Right atrium auricular region (tissue), 2 donors: ENCODE measurements at regions not wholly inside any gene's neighbourhood (a gene's known extent, or its start where the extent isn't known, plus 50 kb on each side); places are given as distances from the start of the nearest gene placed in this dataset.

Experiments
- DNase-seq: peaks from one replicate; pipeline ENCODE4 v3.0.0-alpha.2; 2019; ENCODE audit warnings: low spot score
- H3K27ac ChIP-seq, 2 donors: fragments of 200-600 bp; sonication (generic); 1 replicate in 1 of 2; 2 replicates in 1 of 2; pipeline ENCODE4 v1.5.1; 2016 to 2019
- H3K27me3 ChIP-seq, 2 donors: fragments of 200-600 bp; sonication (generic); one replicate each; pipeline versions ENCODE4 v1.5.1 to v1.6.0; 2017 to 2019
- H3K36me3 ChIP-seq: fragments of 200-600 bp; sonication (generic); one replicate; pipeline ENCODE4 v1.5.1; 2016
- H3K4me1 ChIP-seq, 2 donors: fragments of 200-600 bp; sonication (generic); one replicate each; pipeline versions ENCODE4 v1.5.1 to v1.6.0; 2017 to 2019
- H3K4me3 ChIP-seq, 2 donors: fragments of 200-600 bp; sonication (generic); 1 replicate in 1 of 2; 2 replicates in 1 of 2; pipeline ENCODE4 v1.5.1; 2017 to 2019; ENCODE audit warnings: mild to moderate bottlenecking in 1 of 2, moderate library complexity in 1 of 2
- H3K9me3 ChIP-seq, 2 donors: fragments of 200-600 bp; sonication (generic); one replicate each; pipeline ENCODE4 v1.5.1; 2019
- CTCF ChIP-seq, 2 donors: fragments of 200-600 bp; sonication (generic); IDR thresholded peaks; one replicate each; pipeline ENCODE4 v1.5.1; 2019; ENCODE audit warnings: antibody characterized with exemption in 2 of 2

GRCh38 chr10:2837674-2838073, 229.7 kb upstream of the PFKP start:
- no peak overlapping the region for H3K4me3 ChIP-seq
- no peaks in the 10 kb centered on the region for H3K4me1 ChIP-seq
- no peaks in the 10 kb centered on the region for H3K36me3 ChIP-seq
- no peaks in the 10 kb centered on the region for H3K27me3 ChIP-seq
- no peaks in the 10 kb centered on the region for H3K9me3 ChIP-seq
- TF ChIP-seq CTCF (IDR thresholded peaks at IDR 0.05), result no peak
- H3K27ac ChIP-seq, result no peak overlapping the region
- no peak for DNase-seq

GRCh38 chr10:2836921-2837662, 230.3 kb upstream of the PFKP start:
- Histone ChIP-seq H3K4me1 (no peaks in the 10 kb centered on the region), H3K27ac (no peak overlapping the region), H3K9me3 (no peaks in the 10 kb centered on the region), H3K36me3 (no peaks in the 10 kb centered on the region), H3K4me3 (no peak overlapping the region), H3K27me3 (no peaks in the 10 kb centered on the region)
- no peak for TF ChIP-seq CTCF (IDR thresholded peaks at IDR 0.05)
- DNase-seq, result no peak

GRCh38 chr10:2834214-2834613, 233.1 kb upstream of the PFKP start:
- no peak overlapping the region for H3K27ac ChIP-seq
- no peak for TF ChIP-seq CTCF (IDR thresholded peaks at IDR 0.05)
- no peak for DNase-seq
- H3K4me3 ChIP-seq, result no peak overlapping the region
- no peaks in the 10 kb centered on the region for H3K36me3 ChIP-seq
- no peaks in the 10 kb centered on the region for H3K27me3 ChIP-seq
- H3K9me3 ChIP-seq, result no peaks in the 10 kb centered on the region
- H3K4me1 ChIP-seq, result no peaks in the 10 kb centered on the region

- H3K4me3 ChIP-seq, result no peak overlapping the region
- no peaks in the 10 kb centered on the region for H3K4me1 ChIP-seq
- no peaks in the 10 kb centered on the region for H3K36me3 ChIP-seq
- H3K27ac ChIP-seq, result no peak overlapping the region
- DNase-seq, result no peak
- peaks cover 0 to 11% of the 10 kb centered on the region in 2 donors for H3K9me3 ChIP-seq
- H3K27me3 ChIP-seq, result no peaks in the 10 kb centered on the region
- TF ChIP-seq CTCF (IDR thresholded peaks at IDR 0.05), result no peak
Observed at GRCh38 chr10:2831509-2831908, 235.8 kb upstream of the PFKP start.

- TF ChIP-seq CTCF (IDR thresholded peaks at IDR 0.05), result no peak
- Histone ChIP-seq H3K36me3 (no peaks in the 10 kb centered on the region), H3K4me3 (no peak overlapping the region), H3K4me1 (no peaks in the 10 kb centered on the region), H3K9me3 (peaks cover 0 to 12% of the 10 kb centered on the region in 2 donors), H3K27me3 (no peaks in the 10 kb centered on the region), H3K27ac (no peak overlapping the region)
- DNase-seq, result no peak
Observed at GRCh38 chr10:2828741-2829140, 238.6 kb upstream of the PFKP start.

GRCh38 chr10:2826675-2827074, 240.7 kb upstream of the PFKP start:
- Histone ChIP-seq H3K36me3 (no peaks in the 10 kb centered on the region), H3K9me3 (peaks cover 0 to 12% of the 10 kb centered on the region in 2 donors), H3K4me1 (no peaks in the 10 kb centered on the region), H3K4me3 (no peak overlapping the region), H3K27ac (no peak overlapping the region), H3K27me3 (no peaks in the 10 kb centered on the region)
- TF ChIP-seq CTCF (IDR thresholded peaks at IDR 0.05), result no peak
- DNase-seq, result no peak
